M059J (cell line): ENCODE measurements at regions not wholly inside any gene's neighbourhood (a gene's known extent, or its start where the extent isn't known, plus 50 kb on each side); places are given as distances from the start of the nearest gene placed in this dataset.
"Not testable (repeated sequence)": the region's sequence is repeated elsewhere in the genome, so short reads cannot be mapped to it uniquely, and the experiment has no call there.

ENCODE experiments used
- DNase-seq: peaks from one replicate; pipeline ENCODE4 v3.0.0-alpha.2; 2012; ENCODE audit warnings: low read depth

DNA sequence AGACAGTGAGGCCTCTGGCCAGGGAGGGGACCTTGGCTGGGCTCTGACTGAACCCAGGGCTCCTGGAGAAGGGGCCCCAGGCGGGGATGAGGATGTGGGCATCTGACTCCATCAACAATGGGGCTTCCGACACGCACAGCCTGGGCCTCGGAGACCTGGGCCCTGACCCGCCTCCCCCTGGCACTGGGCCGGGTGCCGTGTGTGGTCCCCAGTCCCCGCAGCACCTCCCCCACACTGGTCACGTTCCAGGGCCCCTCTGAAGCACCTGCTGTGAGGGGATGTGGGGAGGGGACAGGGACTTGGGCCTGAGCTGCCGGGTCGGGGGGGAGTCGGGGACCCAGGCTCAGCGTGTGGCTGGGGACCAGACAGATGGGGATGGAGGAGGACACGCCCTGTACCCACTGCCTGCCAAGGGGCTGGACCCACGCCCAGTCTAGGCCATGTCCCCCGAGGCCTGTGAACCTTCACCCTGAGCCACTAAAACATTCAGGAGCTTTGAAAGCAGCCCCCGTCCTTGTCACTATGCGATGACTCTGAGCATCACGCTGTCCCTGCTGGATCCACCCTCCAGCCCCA lies 165.8 kb downstream of the TMEM121 start:
- DNase-seq, result not testable (repeated sequence)

DNA sequence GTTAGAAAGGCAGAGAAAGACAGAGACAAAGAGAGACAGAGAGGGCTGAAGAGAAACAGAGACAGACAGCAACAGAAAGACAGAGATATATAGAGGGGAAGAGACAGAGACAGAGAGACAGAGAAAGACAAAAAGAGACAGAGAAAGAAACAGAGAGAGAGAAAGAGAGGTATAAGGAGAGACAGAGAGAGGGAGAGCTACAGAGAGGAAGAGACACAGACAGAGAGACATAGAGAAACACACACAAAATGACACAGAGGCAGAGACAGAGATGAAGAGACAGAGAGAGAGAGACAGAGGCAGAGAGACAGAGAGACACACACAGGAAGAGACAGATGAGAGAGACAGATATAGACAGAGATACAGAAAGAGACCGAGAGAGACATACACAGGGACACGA lies 168.6 kb downstream of the TMEM121 start:
- DNase-seq, result no peak

DNA sequence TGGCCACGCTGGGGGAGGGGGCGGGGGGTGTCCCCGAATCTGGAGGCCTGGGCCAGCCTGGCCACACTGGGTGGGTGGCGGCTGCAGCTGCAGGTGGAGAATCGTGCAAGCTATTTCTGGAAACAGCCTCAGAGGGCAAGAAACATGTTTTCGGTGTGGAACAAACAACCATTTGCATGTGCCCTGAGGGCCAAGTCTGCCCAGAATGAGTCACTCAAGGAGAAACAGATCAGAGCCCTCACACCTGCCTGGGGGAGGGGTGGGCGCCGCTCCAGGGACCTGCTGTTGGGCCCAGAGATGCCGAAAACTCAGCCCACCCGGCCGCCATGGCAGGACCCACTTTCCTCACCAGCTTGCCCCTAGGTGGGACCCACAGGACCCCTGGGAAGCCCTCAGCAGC lies 170.0 kb downstream of the TMEM121 start:
- not testable (repeated sequence) for DNase-seq

DNA sequence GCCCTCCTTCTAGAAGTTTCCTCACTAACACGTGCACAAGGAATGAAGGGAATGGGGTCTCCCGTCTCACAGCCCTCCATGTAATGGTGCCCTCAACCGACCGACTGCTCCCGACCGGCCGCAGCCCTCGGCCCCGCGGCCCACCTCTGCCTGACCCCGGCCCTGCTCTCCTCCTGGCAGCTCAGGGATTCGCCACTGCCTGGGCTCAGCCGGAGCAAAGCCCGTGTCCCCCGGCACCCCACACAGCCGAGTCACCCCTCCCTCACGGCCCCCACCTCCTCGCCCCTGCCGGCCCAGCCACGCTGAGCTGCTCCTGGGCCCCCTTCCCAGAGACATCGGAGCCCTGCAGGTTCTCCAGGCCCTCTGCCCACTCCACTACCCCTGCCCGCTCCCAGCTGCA lies 171.0 kb downstream of the TMEM121 start:
- DNase-seq, result not testable (repeated sequence)

DNA sequence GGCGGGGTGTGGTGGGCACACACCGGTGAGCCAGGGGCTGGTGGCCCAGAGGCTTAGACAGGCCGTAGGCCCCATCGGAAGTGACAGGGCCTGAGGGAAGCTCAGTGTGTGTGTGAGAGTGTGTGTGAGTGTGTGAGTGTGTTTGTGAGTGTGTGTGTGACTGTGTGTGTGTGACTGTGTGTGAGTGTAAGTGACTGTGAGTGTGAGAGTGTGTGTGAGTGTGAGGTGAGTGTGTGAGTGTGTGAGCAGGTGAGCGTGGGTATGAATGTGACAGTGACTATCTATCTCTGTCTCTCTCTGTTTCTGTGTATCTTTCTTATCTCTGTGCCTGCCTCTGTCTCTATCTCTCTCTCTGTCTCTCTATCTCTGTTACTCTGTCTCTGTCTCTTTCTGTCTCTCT lies 171.6 kb downstream of the TMEM121 start:
- DNase-seq, result not testable (repeated sequence)

DNA sequence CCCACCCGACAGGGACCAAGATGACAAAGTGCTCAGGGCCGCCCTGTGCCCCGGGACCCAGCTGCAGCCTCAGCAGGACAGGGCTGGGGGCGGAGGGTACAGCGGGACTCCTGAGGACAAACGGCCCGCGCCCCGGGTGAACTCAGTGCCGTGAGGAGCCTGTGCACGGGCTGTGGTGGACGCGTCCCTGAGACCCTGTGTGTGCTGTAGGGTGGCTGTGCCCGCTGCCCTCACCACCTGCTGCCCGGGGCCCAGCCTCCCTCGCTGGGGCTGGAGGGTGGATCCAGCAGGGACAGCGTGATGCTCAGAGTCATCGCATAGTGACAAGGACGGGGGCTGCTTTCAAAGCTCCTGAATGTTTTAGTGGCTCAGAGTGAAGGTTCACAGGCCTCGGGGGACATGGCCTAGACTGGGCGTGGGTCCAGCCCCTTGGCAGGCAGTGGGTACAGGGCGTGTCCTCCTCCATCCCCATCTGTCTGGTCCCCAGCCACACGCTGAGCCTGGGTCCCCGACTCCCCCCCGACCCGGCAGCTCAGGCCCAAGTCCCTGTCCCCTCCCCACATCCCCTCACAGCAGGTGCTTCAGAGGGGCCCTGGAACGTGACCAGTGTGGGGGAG lies 172.7 kb downstream of the TMEM121 start:
- not testable (repeated sequence) for DNase-seq

- DNase-seq, result not testable (repeated sequence)
Observed at GRCh38 chr14:105699706-105700105, 173.3 kb downstream of the TMEM121 start.

DNA sequence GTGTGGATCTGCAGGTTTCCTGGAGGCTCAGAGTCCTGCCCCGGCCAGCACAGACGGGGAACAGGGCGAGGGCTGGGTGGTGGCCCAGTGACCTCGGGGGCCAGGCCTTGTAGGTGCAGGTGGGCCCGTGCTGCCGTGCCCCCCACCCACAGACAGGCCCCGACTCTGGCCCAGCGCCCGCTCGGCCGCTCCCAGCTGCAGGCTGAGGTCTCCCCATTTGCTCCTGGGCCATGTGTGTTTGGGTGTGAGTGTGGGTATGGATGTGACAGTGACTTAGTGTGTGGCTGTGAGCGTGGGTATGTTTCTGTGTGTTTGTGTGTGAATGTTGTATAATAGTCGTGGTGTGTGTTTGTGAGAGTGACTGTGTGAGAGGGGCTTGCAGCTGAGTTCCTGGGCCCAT lies 173.8 kb downstream of the TMEM121 start:
- DNase-seq, result not testable (repeated sequence)

GRCh38 chr14:105700622-105701288 lies 174.4 kb downstream of the TMEM121 start:
- DNase-seq, result no peak

DNA sequence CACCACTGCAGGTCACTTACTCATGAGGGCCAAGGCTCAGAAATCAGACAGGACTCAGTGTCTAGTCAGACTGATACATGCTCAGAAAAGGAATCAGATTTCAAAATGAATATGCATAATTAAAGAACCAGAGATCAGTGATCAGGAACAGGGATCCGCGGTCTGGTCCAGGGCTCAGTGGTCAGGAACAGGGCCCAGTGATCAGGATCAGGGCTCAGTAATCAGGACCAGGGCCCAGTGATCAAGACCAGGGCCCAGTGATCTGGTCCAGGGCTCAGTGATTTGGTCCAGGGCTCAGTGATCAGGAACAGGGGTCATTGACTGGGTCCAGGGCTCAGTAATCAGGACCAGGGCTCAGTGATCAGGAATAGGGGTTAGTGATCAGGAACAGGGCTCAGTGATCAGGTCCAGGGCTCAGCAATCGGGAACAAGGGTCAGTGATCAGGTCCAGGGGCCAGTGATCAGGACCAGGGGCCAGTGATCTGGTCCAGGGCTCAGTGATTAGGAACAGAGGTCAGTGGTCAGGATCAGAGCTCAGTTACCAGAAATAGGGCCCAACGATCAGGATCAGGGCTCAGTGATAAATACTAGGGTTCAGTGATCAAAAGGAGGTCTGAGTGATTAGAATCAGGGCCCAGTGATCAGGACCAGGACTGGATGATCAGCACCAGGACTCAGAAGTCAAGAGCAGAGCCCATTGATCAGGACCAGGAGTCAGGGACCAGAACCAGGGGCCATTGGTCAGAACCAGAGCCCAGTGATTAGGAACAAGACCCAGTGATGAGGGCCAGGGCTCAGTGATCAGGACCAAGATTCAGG lies 175.3 kb downstream of the TMEM121 start:
- no peak for DNase-seq

DNA sequence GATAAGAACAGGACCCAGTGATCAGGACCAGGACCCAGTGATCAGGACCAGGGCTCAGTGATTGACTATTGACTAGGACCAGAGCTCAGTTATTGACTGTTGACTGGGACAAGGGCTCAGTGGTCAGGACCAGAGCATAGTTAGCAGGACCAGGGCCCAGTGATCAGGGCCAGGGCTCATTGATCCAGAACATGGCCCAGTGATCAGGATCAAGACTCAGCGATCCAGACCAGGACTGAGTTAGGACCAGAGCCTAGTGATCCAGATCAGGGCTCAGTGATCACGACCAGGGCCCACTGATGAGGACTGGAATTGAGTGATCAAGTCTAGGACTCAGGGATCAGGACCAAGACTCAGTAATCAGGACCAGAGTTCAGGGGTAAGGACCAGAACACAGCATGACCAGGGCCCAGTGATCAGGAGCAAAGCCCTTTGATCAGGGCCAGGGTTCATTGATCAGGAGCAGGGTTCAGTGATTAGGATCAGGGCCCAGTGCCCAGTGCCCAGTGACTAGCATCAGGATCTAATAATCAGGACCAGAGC lies 176.0 kb downstream of the TMEM121 start:
- no peak for DNase-seq

GRCh38 chr14:105703044-105703665 lies 176.8 kb downstream of the TMEM121 start:
- DNase-seq, result not testable (repeated sequence)

GRCh38 chr14:105704091-105704490 lies 177.7 kb downstream of the TMEM121 start:
- DNase-seq, result not testable (repeated sequence)

- DNase-seq, result not testable (repeated sequence)
Observed at GRCh38 chr14:105704492-105704891, 178.1 kb downstream of the TMEM121 start.

GRCh38 chr14:105705512-105705861 lies 179.1 kb downstream of the TMEM121 start:
- DNase-seq, result not testable (repeated sequence)

DNA sequence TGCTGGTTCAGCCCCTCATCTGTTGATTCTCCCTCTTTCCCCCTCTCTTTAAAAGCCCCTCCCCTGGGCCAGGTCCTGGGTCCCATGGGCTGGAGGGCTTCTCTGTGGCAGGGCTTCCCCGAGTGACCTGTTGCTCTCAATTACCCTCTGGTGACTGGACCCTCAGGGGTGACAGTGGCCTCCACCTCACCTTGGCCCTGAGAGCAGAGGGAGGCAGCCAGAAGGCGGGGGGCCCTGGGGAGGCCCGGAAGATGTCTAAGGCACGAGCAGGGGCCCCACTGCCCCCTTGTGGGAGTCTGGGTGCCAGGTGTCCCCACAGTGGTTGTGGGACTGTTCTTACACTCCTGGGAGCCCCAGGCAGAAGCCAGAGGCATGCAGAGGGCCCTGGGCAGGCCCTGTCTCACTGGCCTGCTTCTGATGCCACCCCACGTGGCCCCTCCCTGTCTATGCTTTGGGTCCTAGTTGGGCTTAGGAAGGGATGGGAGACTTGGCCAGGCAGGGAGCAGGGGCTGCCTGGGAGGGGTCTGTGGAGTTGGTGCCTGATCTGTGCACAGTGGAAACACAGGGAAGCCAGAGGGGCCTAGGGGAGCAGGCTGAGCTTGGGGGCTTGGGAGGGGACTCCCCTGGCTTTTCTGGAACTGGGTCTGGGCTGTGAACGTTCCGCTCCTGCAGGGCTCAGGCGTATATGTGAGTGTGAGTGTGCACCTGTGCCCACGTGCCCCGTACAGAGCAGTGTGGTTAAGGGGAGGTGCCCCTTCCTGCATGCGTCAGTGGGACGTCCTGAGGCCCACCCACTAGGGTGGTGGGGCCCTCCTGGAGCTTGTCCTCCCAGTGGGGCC lies 179.7 kb downstream of the TMEM121 start:
- DNase-seq, result not testable (repeated sequence)

DNA sequence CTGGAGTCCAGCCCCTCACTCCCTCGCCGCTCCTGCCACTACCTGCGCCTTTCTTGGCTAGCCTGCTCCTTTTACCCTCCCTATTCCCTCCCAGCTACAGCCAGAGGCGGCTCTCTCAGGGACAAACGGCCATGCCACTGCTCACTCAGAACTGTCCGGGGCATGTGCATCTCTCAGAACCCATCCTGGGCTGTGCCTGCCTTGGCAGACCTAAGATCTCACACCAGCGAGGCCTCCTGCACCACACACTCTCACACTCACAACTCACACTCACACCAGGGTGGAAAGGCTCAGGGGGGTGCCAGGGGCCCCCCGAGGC lies 180.3 kb downstream of the TMEM121 start:
- DNase-seq, result not testable (repeated sequence)

GRCh38 chr14:105707099-105707498 lies 180.7 kb downstream of the TMEM121 start:
- DNase-seq, result not testable (repeated sequence)

DNA sequence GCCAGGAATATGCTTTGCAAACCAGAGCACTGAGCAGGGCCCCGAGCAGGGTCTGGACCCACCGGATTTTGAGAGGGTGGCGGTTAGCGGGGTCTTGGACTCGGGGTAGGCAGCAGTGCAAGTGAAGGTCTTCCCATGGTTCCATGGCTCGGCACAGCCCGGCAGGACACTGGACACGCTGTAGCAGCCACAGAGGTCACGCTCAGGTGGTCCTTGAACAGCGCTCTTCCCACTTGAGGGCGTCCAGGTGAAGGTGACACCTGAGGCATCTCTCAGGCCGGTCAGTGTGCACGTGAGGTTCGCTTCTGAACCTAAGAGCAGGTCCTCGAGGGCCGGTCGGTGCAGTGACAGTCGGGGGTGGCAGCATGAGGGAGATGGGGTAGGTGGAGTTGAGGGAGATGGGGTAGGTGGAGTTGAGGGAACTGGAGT lies 181.4 kb downstream of the TMEM121 start:
- DNase-seq, result not testable (repeated sequence)

GRCh38 chr14:105708251-105709134 lies 182.1 kb downstream of the TMEM121 start:
- DNase-seq, result not testable (repeated sequence)
